Choroid plexus epithelial cell (primary cell): ENCODE measurements at regions not wholly inside any gene's neighbourhood (a gene's known extent, or its start where the extent isn't known, plus 50 kb on each side); places are given as distances from the start of the nearest gene placed in this dataset.

Experiments
- DNase-seq: peaks from one replicate; pipeline ENCODE4 v3.0.0-alpha.2; 2010; ENCODE audit warnings: low read depth
- H3K4me3 ChIP-seq: 2 replicates; pipeline ENCODE4 v1.5.1; 2011; ENCODE audit warnings: low read depth, mild to moderate bottlenecking, control low read depth, low read length, moderate library complexity
- CTCF ChIP-seq: conservative IDR thresholded peaks from 2 replicates; pipeline ENCODE4 v1.5.1; 2011; ENCODE audit warnings: low read depth, mild to moderate bottlenecking, control low read depth, inconsistent platforms, low read length, moderate library complexity

GRCh38 chr7:54680377-54681005, 78.5 kb downstream of the SEC61G start:
- TF ChIP-seq CTCF: no peak
- DNase-seq: no peak
- H3K4me3 ChIP-seq: no peak overlapping the region

DNA sequence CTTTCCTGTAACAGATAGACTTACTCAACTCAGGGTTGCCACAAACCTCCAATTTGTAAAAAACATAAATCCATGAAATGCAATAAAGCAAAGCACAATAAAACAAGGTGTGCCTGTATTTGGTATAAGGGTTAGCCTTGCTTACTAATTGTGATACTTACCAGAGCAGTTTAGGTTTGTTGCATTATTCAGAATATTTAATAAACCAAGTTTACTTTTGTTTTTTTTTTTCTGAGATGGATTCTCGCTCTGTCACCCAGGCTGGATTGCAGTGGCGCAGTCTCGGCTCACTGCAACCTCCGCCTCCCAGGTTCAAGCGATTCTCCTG, 79.6 kb downstream of the SEC61G start:
- DNase-seq: no peak
- no peak overlapping the region for H3K4me3 ChIP-seq
- TF ChIP-seq CTCF: no peak

GRCh38 chr7:54678763-54679489, 80.1 kb downstream of the SEC61G start:
- no peak for TF ChIP-seq CTCF
- no peak for DNase-seq
- H3K4me3 ChIP-seq: no peak overlapping the region

GRCh38 chr7:54674891-54675290, 84.1 kb downstream of the SEC61G start:
- no peak overlapping the region for H3K4me3 ChIP-seq
- no peak for DNase-seq
- TF ChIP-seq CTCF: no peak

- DNase-seq: no peak
- no peak overlapping the region for H3K4me3 ChIP-seq
- no peak for TF ChIP-seq CTCF
These were observed 86.5 kb downstream of the SEC61G start for GRCh38 chr7:54672519-54672918.

DNA sequence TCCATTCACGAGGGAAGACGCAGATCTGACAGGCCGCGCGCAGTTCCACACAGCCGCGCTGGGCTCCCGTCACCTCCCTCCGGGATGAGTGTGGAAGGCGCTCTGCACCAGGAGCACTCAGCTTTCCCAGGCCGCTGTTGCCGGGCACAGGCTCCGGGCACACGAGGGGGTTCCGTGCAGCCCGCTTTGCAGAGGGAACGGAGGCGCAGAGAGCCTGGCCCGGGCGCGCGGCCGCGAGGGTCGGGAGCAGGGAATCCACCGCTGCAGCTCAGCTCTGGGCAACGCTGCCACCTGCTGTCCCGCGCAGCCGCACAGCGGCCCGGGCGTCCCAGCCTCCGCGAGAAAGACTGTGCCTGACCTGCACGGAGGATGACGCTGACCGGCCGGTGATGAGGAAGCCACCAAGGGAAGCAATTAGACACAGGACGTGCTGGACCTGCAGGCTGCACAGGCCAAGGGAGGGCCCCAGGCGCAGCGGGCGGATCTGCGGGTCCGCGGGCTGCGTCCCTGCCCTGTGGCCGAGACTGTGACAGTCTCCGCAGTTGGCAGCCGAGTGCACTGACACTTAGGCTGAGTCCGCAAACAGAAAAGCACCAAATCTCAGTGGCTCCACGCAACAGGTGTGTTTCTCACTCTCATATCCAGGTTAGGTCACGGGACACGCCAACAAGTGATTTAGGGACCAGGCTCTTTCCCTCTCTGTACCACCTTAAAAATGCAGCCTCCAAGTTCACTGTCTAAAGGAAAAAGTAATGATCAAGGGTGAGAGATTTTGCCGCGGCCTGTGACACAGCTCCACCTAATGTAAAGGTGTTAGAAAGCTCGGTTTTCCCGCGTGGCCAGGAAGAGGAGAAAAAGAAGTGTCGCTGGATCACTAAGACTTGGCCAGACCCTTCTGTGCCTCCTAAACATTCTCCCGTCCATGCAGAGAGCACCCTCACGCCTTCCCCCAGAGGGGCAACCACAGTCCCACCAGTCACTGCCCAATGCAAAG, 94.5 kb downstream of the SEC61G start:
- DNase-seq: peak; percentile 9
- TF ChIP-seq CTCF: peak; percentile 26
- H3K4me3 ChIP-seq: no peak overlapping the region
